ENCODE measurements at regions not wholly inside any gene's neighbourhood (a gene's known extent, or its start where the extent isn't known, plus 50 kb on each side); places are given as distances from the start of the nearest gene placed in this dataset.

DNA sequence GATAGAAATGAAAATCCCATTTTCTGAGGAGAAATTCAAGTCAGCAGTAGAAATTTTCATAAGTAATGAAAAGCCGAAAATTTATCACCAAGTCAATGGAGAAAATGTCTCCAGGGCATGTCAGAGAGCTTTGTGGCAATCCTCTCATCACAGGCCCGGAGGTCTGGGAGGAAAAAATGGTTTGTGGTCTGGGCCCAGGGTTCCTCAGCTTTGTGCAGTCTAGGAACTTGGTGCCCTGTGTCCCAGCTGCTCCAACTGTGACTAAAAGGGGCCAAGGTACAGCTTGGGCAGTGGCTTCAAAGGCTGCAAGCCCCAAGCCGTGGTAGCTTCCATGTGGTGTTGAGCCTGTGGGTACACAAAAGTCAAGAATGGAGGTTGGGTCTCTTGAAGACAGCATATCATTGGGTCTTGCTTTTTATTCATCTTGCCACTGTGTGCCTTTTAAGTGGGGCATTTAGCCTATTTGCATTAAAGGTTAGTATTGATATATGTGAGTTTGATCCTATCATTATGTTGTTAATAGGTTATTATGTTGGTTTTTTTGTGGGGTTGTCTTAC is 608.5 kb downstream of the PDHA2 start:
- TF ChIP-seq SUZ12 (IDR thresholded peaks at IDR 0.05; ENCODE audit: extremely low read depth, insufficient read depth, insufficient read length) (no peak), ZNF274 (IDR thresholded peaks at IDR 0.05; ENCODE audit: low read depth, low read length) (no peak)
